ENCODE measurements at regions not wholly inside any gene's neighbourhood (a gene's known extent, or its start where the extent isn't known, plus 50 kb on each side); places are given as distances from the start of the nearest gene placed in this dataset.

DNA sequence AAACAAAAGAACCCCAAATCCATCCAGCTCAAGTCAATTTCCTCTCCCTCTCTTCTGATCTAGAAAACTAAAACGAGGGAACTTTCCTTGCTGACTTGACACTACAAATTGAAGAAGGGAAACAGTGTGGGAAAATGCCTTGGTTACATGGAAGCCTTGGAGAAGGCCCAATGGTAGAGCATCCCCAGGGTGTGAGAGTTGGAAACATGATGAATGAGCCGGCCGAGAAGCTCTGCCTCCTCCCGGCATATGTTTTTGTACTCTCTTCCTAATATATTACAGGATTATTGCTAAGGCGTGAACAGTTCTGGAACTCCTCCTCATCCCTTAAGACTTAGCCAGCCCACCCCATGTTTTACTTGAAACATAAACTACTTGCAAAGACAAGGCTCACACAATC lies 618.2 kb upstream of the MGMT start:
- TF ChIP-seq CTCF (IDR thresholded peaks at IDR 0.05), result no peak
- no peaks in the 10 kb centered on the region for H3K4me1 Mint-ChIP-seq
- H3K4me3 Mint-ChIP-seq, result no peak overlapping the region
- no peak for DNase-seq
- peaks cover 11% of the 10 kb centered on the region for H3K27me3 Mint-ChIP-seq (ENCODE audit: low read depth, poor library complexity)
- no peak overlapping the region for H3K27ac Mint-ChIP-seq
- no peaks in the 10 kb centered on the region for H3K36me3 Mint-ChIP-seq (ENCODE audit: low read depth)
- no peaks in the 10 kb centered on the region for H3K9me3 Mint-ChIP-seq

GRCh38 chr10:128850647-128851046 lies 616.4 kb upstream of the MGMT start:
- no peaks in the 10 kb centered on the region for H3K36me3 Mint-ChIP-seq (ENCODE audit: low read depth)
- no peak overlapping the region for H3K4me3 Mint-ChIP-seq
- peaks cover 12% of the 10 kb centered on the region for H3K4me1 Mint-ChIP-seq
- H3K27me3 Mint-ChIP-seq (ENCODE audit: low read depth, poor library complexity), result peaks cover 11% of the 10 kb centered on the region
- DNase-seq, result no peak
- no peak for TF ChIP-seq CTCF (IDR thresholded peaks at IDR 0.05)
- H3K27ac Mint-ChIP-seq, result no peak overlapping the region
- H3K9me3 Mint-ChIP-seq, result no peaks in the 10 kb centered on the region

GRCh38 chr10:128851281-128851680 lies 615.8 kb upstream of the MGMT start:
- Mint-ChIP-seq H3K9me3 (no peaks in the 10 kb centered on the region), H3K4me3 (no peak overlapping the region), H3K27me3 (ENCODE audit: low read depth, poor library complexity) (peaks cover 11% of the 10 kb centered on the region), H3K36me3 (ENCODE audit: low read depth) (no peaks in the 10 kb centered on the region), H3K27ac (no peak overlapping the region), H3K4me1 (peaks cover 12% of the 10 kb centered on the region)
- no peak for DNase-seq
- no peak for TF ChIP-seq CTCF (IDR thresholded peaks at IDR 0.05)

DNA sequence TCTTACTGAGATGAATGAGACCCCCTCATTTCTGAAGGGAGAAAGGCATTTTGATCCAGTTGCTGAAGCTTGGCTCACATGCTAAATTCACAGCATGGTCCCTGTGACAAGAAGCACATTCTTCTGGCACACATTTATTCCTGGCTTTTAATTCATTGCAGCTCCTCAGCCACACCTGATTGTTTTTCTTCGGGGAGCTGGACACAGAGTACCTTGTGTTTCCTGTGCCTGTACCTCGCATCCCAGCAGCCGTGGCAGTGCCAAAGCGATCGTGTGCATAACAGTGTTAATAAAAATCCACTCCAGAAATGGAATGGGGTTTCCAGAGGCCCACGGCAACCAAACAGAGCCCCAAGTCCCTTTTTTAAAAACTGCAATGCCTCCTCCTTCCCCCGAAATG lies 615.3 kb upstream of the MGMT start:
- Mint-ChIP-seq H3K9me3 (no peaks in the 10 kb centered on the region), H3K4me1 (peaks cover 12% of the 10 kb centered on the region), H3K27ac (no peak overlapping the region), H3K4me3 (no peak overlapping the region), H3K36me3 (ENCODE audit: low read depth) (no peaks in the 10 kb centered on the region), H3K27me3 (ENCODE audit: low read depth, poor library complexity) (peaks cover 11% of the 10 kb centered on the region)
- DNase-seq, result no peak
- no peak for TF ChIP-seq CTCF (IDR thresholded peaks at IDR 0.05)

GRCh38 chr10:128852449-128852848 lies 614.6 kb upstream of the MGMT start:
- Mint-ChIP-seq H3K4me3 (no peak overlapping the region), H3K9me3 (no peaks in the 10 kb centered on the region), H3K27me3 (ENCODE audit: low read depth, poor library complexity) (peaks cover 11% of the 10 kb centered on the region), H3K36me3 (ENCODE audit: low read depth) (no peaks in the 10 kb centered on the region), H3K4me1 (peaks cover 12% of the 10 kb centered on the region), H3K27ac (no peak overlapping the region)
- TF ChIP-seq CTCF (IDR thresholded peaks at IDR 0.05), result no peak
- DNase-seq, result no peak

GRCh38 chr10:128852902-128853301 lies 614.1 kb upstream of the MGMT start:
- DNase-seq, result no peak
- Mint-ChIP-seq H3K27ac (no peak overlapping the region), H3K9me3 (no peaks in the 10 kb centered on the region), H3K4me1 (peaks cover 12% of the 10 kb centered on the region), H3K27me3 (ENCODE audit: low read depth, poor library complexity) (peaks cover 14% of the 10 kb centered on the region), H3K4me3 (no peak overlapping the region), H3K36me3 (ENCODE audit: low read depth) (no peaks in the 10 kb centered on the region)
- no peak for TF ChIP-seq CTCF (IDR thresholded peaks at IDR 0.05)
